Heart right ventricle (tissue), 16 donors: ENCODE measurements at regions not wholly inside any gene's neighbourhood (a gene's known extent, or its start where the extent isn't known, plus 50 kb on each side); places are given as distances from the start of the nearest gene placed in this dataset.

Source experiments
- ATAC-seq, 8 donors: fragments of 200-7000 bp; cut with Tn5 transposase; one replicate each; pipeline ENCODE4 v1.9.1; 2020; ENCODE audit warnings: mild to moderate bottlenecking in 8 of 8, moderate library complexity in 8 of 8, moderate number of reproducible peaks in 1 of 8
- DNase-seq, 2 donors: peaks; one replicate each; pipeline ENCODE4 v3.0.0-alpha.2; 2020
- H3K27ac ChIP-seq, 10 donors: fragments of 200-600 bp; sonication (generic) in 2 of 10; one replicate each; pipeline versions ENCODE4 v1.5.0 to v1.8.0; 2020 to 2022; ENCODE audit warnings: mild to moderate bottlenecking in 3 of 10
- H3K27me3 ChIP-seq, 7 donors: fragments of 200-600 bp; one replicate each; pipeline ENCODE4 v1.8.0; 2021 to 2022; ENCODE audit warnings: mild to moderate bottlenecking in 2 of 7
- H3K36me3 ChIP-seq, 9 donors: fragments of 200-600 bp; sonication (generic) in 1 of 9; one replicate each; pipeline versions ENCODE4 v1.5.0 to v1.8.0; 2020 to 2022; ENCODE audit warnings: mild to moderate bottlenecking in 2 of 9
- H3K4me1 ChIP-seq, 9 donors: fragments of 200-600 bp; sonication (generic) in 1 of 9; one replicate each; pipeline versions ENCODE4 v1.5.0 to v1.8.0; 2020 to 2022; ENCODE audit warnings: mild to moderate bottlenecking in 4 of 9
- H3K4me3 ChIP-seq, 10 donors: fragments of 200-600 bp; sonication (generic) in 2 of 10; one replicate each; pipeline versions ENCODE4 v1.5.0 to v1.8.0; 2020 to 2022; ENCODE audit warnings: mild to moderate bottlenecking in 7 of 10, moderate library complexity in 2 of 10
- H3K9me3 ChIP-seq, 11 donors: fragments of 200-600 bp in 10 of 11; sonication (generic) in 2 of 11; one replicate each; pipeline versions ENCODE4 v1.5.0 to v1.8.0; 2013 to 2022; ENCODE audit warnings: mild to moderate bottlenecking in 2 of 11, control low read depth in 1 of 11, moderate library complexity in 1 of 11
- CTCF ChIP-seq, 9 donors: fragments of 200-600 bp; sonication (generic) in 2 of 9; IDR thresholded peaks; one replicate each; pipeline versions ENCODE4 v1.5.0 to v1.8.0; 2021 to 2022; ENCODE audit warnings: antibody characterized with exemption in 9 of 9, mild to moderate bottlenecking in 5 of 9, moderate library complexity in 1 of 9
- WGBS, 2 donors: extraction: QIAGEN DNeasy Blood & Tissue Kit; methylation state at CpG; one replicate each; pipeline ENCODE4 v1.1.7; 2013; ENCODE audit warnings: inconsistent platforms in 1 of 2; 5-methylcytosine and 5-hydroxymethylcytosine counted together
- intact Hi-C, 10 donors: fragments of 100-400 bp; cut with DNase I; formaldehyde crosslinking; loops; one replicate each; pipeline versions ENCODE4 v1.11.1 to v1.14.2; 2022
- donor health status: Arrhythmogenic right ventricular cardiomyopathy.
- donor health status: ischemic (EF 13 %, LVEDD 7.1; RV severe dilation, severe dysfunction).
- donor health status: healthy with polysubstance abuse.
- donor health status: DM: no; HTN: yes; CAD: no.
- donor health status: DM: no; HTN: no; CAD: no.
- donor health status: ischemic (EF 25% LVEDD 6.9; RV normal size, moderate dysfunction).
- donor health status: ischemic (EF 25% LVEDD 5.7; RV mildly dilated, moderate dysfunction).
- donor health status: healthy.
- donor health status: DM: yes; HTN: yes; CAD: no.
- donor health status: Ischemic cardiomyopathy.
- donor health status: ischemic (EF 35%, LVEDD 5.7; RV mildly dilated, moderate dysfunction).
- donor health status: nonischemic (EF 11% LVEDD 7.7; RV severe dilation, severe dysfunction).
- donor health status: DM: yes; HTN: yes; CAD: no.
- donor health status: PGD.
- donor health status: ischemic (EF 29% LVEDD 5.4; RV normal size, mild dysfunction).
- donor health status: nonischemic (EF 23%, LVEDD 6.1; RV moderate dilation, normal function).

GRCh38 chr18:38571651-38572050 is 1006.1 kb upstream of the CELF4 start:
- 24 to 47% methylated on average over 2 of the region's 2 CpGs for WGBS, 2 donors

GRCh38 chr18:38565513-38565912 is 999.9 kb upstream of the CELF4 start:
- whole genome bisulfite sequencing, 2 donors, result 87 to 95% methylated on average over 1 of the region's 1 CpG

More at GRCh38 chr18:38571651-38572050, 1006.1 kb upstream of the CELF4 start:
- peaks cover 0 to 6% (median 0%) of the 10 kb centered on the region in 9 donors for H3K4me1 ChIP-seq
- no peak overlapping the region for H3K27ac ChIP-seq
- H3K27me3 ChIP-seq, result no peaks in the 10 kb centered on the region
- DNase-seq, result peak in 1 of 2 donors; percentile 10
- no peak overlapping the region for H3K4me3 ChIP-seq
- no peaks in the 10 kb centered on the region for H3K36me3 ChIP-seq
- peak in 2 of 8 donors; percentile 27 to 46 for ATAC-seq
- TF ChIP-seq CTCF (IDR thresholded peaks at IDR 0.05), result no peak
- intact Hi-C loops, result no loop called here
- H3K9me3 ChIP-seq, result peaks cover 0 to 3% (median 0%) of the 10 kb centered on the region in 11 donors

GRCh38 chr18:38563396-38563980 is 997.9 kb upstream of the CELF4 start:
- no peak for ATAC-seq
- WGBS, 2 donors, result 82 to 90% methylated on average over 2 of the region's 2 CpGs

More at GRCh38 chr18:38565513-38565912, 999.9 kb upstream of the CELF4 start:
- Histone ChIP-seq H3K27ac (no peak overlapping the region), H3K36me3 (no peaks in the 10 kb centered on the region), H3K4me3 (no peak overlapping the region), H3K9me3 (peaks cover 0 to 6% (median 0%) of the 10 kb centered on the region in 11 donors), H3K27me3 (no peaks in the 10 kb centered on the region), H3K4me1 (no peaks in the 10 kb centered on the region)
- DNase-seq, result no peak
- ATAC-seq, result no peak
- intact Hi-C loops, result no loop called here
- no peak for TF ChIP-seq CTCF (IDR thresholded peaks at IDR 0.05)

GRCh38 chr18:38557006-38557405 is 991.4 kb upstream of the CELF4 start:
- Histone ChIP-seq H3K4me3 (no peak overlapping the region), H3K36me3 (no peaks in the 10 kb centered on the region), H3K9me3 (no peaks in the 10 kb centered on the region), H3K27me3 (no peaks in the 10 kb centered on the region), H3K4me1 (peaks cover 0 to 7% (median 0%) of the 10 kb centered on the region in 9 donors), H3K27ac (no peak overlapping the region)
- 31 to 39% methylated on average over 5 of the region's 5 CpGs for WGBS, 2 donors
- DNase-seq (peak in 1 of 2 donors; percentile 8), ATAC-seq (peak in 2 of 8 donors; percentile 24 to 42)
- intact Hi-C loops, result loop anchor here in 1 of 10 donors (10.0 kb wide), 1 partner anchor 78 kb away; no protein-coding TSS in a partner anchor
- no peak for TF ChIP-seq CTCF (IDR thresholded peaks at IDR 0.05)

More at GRCh38 chr18:38563396-38563980, 997.9 kb upstream of the CELF4 start:
- Histone ChIP-seq H3K27ac (no peak overlapping the region), H3K4me1 (no peaks in the 10 kb centered on the region), H3K4me3 (no peak overlapping the region), H3K36me3 (no peaks in the 10 kb centered on the region), H3K9me3 (peaks cover 0 to 6% (median 0%) of the 10 kb centered on the region in 11 donors), H3K27me3 (no peaks in the 10 kb centered on the region)
- DNase-seq, result no peak
- intact Hi-C loops, result no loop called here
- TF ChIP-seq CTCF (IDR thresholded peaks at IDR 0.05), result no peak
